ENCODE measurements at regions not wholly inside any gene's neighbourhood (a gene's known extent, or its start where the extent isn't known, plus 50 kb on each side); places are given as distances from the start of the nearest gene placed in this dataset.

DNA sequence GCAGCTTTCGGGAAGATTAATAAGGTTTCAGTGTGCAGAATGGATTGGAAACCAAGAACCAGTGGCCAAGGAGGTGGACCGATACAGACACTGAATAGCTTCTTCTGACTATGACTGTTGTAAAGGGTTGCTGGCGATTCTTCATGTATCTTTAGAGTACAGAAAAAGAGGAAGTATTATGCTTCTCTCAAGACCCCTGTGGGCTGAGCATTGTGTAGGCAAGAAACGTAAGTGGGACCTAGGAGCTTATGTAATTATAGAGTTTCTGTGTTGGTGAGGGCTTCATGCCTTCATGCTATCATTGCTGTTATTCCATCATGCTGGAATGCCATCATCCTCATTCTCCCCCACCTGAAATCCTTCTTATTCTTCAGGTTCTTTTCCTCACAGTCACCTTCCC lies 105.4 kb upstream of the AKIRIN2 start:
- DNase-seq (ENCODE audit: low read depth in 3 of 3), result no peak

DNA sequence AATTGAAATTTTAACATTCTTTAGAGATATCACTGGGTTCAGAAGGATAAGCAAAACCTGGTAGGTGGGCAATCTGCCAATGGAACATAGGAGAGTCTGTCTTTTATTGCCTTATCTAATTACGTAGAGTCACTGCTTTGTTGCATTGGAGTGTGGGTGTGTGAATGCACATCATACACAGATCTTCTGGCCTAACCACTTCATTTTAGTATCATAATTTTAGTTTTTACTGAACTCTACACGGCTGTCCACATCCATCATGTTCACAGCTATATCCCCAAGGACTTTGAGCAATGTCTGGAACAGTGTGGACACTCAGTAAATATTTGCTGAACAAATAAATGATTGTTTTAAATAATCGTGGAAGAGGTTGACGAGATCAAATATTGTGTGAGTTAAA lies 104.6 kb upstream of the AKIRIN2 start:
- no peak for DNase-seq (ENCODE audit: low read depth in 3 of 3)

DNA sequence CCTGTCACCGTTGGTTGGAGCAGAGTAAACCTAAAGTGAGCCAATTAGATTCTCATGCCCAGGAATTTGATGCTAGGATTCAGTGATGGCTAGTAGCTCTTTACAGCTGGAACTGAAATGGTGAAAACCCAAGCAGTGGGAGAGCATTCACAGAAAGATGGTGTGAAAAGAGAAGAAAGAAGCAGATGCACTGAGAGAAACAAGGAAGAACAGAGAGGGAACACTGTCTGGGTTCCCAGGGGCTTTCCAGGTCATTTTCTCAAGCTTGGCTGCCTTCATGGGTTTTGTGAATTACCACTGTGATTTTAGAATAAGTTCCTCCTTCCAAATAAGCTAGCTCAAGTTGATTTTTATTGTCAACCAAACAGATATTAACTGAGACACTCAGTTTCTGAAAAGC lies 104.1 kb upstream of the AKIRIN2 start:
- DNase-seq (ENCODE audit: low read depth in 3 of 3), result no peak

DNA sequence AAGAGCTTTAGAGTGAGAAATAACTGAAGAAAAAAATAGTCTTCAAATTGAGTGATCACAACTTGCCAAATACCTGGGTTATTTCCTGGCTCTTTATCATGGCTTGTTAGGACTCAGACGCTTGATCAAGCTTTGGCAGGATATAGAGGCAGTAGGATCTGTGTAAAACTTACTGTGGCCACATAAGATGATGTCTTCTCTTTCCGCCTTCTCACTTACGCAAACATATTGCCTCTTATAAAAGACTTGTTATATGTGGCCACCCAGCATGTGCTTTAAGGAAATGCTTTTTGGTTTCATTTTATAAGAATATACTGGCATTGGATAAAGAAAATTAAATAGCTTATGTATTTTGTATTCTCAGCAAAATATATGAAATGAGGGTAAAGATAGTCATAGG lies 101.8 kb upstream of the AKIRIN2 start:
- no peak for DNase-seq (ENCODE audit: low read depth in 3 of 3)

DNA sequence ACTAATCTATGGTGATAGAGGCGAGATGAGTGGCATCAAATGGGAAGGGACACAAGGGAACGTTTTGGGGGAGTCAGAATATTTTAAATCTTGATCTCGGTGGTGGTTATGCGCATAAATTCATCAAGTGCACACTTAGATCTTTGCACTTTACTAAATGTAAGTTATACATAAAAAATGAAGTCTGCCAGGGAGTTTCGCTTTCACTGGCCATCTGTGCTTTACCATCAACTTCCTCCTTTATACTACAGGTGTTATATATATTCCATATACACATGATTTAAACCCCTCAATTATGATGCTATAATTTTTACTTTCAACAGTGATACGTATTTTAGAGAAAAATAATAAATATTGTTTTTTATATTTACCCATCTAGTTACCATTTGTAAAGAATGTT lies 97.6 kb upstream of the AKIRIN2 start:
- no peak for DNase-seq (ENCODE audit: low read depth in 3 of 3)

DNA sequence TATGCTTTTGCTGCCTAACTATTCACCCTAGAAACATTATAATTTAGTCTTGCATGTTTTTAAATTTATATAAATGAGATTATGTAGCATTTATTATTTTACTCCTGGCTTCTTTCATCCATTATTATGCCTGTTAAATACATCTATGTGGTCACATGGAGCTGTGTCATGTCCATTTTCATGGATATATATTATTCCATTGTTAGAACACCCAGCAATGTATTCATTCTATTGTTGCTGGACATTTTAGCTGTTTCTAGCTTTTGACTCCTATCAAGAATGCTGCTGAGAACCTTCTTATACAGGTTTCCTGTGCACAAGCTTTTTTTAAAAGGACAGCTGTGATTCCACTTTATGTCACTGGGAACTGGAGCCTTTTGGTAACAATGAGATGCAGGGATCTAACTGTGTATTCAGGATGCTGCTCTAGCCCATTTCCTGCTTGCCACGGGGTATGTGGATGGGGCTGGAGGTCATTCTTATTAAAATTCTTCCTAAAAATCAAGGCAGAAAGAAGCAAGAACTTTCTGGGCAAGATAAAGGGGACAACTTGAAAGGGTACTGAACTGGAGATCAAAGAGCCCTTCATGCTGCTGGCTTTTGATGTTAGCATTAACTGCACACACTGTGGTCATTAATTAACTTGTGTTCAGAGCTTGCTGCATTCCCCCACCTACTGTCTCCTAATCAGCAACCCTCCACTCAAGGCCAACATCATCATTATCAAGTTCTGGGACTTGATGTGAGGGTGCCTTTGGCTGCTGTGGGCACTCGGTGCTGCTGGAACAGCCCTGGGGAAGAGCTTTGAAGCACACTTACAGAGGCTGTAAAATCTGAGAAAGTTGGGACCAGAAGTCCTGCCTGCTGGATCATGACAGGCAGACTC lies 96.6 kb upstream of the AKIRIN2 start:
- no peak for DNase-seq (ENCODE audit: low read depth in 3 of 3)

DNA sequence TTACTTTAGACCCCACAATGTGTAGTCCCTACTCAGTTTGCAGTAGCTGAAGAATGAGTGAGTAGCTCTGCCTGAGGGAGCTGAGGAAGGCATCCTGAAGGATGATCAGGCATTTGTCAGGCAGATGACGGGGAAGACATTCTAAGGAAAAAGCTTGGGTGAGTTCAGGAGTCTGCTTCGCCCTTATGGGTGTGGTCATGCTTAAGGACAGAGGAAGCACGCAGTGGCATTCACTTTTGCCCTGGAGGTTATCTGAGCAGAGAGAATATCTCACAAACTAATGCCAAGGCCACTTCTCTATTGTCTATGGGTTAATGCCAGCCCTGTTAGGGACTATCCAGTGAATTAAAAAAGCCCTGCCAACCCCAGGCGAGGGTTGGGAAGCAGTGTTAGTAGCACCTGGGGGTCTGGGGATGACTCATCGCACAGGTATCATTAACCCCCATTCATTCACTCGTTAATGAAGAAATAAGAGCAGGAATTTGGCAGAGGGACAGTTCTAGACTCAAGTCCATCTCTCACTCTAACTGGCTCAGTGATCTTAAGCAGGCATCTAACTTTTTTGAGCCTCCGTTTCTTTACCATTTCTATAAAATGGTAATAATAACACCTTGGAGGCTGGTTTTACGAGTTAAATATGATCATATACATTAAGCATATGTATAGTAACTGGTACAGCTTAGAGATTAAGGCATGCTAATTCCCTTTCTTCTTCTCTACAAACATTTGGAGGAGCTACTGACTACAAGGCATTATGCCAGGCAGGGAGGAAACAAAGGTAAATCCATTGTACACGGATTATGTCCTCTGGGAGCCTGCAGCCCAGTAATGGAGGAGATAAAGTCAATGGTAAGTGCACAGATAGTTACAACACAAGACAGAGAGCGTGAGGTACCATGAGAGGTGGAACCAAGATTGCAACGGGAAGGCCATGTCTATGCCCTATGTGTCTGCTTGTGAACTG lies 93.2 kb upstream of the AKIRIN2 start:
- no peak for DNase-seq (ENCODE audit: low read depth in 3 of 3)

DNA sequence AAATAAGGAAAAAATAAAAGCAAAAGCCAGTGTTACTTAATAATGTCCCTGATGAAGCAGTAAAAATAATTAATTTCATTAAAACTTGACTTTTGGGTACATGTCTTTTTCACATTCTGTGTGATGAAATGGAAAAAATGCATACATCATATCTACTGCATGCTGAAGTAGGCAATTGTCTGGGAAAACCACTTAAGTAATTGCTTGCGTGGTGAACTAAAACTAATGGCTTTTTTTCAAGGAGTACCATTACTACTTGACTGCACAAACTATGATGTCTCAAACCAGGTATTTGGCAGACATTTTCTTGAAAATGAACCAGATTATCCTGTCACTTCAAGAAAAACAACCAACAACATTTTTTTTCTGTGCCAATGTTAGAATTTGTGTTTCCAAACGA lies 91.3 kb upstream of the AKIRIN2 start:
- DNase-seq (ENCODE audit: low read depth in 3 of 3), result no peak

DNA sequence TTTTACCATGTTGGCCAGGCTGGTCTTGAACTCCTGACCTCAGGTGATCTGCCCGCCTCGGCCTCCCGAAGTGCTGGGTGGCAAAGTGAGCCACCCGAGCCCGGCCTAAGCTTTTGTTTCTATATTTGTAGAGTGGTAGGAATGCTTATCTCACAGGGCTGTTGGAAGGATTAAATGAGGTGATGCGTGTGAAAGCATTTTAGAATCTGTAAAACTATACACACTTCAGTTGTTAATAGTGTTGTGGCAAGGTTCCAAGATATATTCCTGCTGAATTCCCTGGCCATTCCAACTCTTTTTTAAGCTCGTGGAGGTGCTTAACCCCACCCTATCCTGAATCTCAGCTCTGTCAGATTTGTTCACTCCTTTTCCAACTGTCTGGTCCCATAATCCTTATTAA lies 89.9 kb upstream of the AKIRIN2 start:
- no peak for DNase-seq (ENCODE audit: low read depth in 3 of 3)

DNA sequence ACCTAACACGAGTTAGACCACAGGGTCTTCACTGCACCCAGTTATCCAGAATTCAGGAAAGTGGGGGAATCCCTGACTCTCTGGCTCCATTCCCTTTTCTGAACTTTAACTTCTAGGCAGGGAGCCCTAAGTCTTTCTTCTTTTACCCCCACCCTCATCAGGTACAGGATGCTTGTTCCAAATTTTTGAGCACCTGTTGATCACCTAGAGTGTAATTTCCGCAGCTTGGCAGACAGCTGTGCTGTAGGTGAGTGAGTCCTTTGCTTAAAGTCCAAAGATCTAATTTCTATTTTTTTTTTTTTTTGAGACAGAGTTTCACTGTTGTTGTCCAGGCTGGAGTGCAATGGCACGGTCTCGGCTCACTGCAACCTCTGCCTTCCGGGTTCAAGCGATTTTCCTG lies 89.5 kb upstream of the AKIRIN2 start:
- no peak for DNase-seq (ENCODE audit: low read depth in 3 of 3)

DNA sequence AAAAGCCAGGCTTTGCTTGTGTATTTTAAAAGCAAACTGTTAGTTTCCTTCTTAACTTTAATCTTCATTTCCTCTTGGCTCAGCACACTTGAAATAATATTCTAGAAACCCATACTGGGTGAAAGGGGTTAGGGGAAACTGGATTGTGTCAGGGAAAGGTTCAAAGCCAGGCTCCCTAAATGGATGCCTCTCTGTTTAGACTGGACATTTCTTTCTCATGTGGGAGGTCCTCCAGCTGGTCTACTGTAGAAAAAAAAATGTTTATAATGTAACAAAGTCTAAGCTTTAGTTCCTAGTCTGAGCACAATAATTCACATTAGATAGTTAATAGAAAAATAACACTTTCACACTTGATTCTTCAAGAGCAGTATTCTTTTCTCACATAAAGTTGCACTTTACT lies 89.0 kb upstream of the AKIRIN2 start:
- no peak for DNase-seq (ENCODE audit: low read depth in 3 of 3)

DNA sequence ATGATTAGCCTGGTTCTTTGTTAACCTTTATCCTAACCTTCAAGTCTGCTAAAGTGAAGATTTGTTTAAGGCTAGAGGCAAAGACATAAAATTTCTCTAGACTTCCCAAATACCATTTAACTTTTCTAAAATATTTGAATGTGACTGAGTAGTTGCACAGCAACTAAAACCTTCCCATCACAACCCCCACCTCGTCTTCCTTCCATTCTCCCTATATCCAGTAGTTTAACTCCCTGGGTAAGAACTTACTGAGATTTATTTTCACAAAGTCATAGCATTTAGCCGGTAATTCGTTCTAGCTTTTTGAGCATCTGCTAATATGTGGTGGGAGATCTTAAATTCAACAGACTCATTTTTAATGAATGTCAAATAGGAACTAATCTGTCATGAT lies 87.9 kb upstream of the AKIRIN2 start:
- DNase-seq (ENCODE audit: low read depth in 3 of 3), result no peak

DNA sequence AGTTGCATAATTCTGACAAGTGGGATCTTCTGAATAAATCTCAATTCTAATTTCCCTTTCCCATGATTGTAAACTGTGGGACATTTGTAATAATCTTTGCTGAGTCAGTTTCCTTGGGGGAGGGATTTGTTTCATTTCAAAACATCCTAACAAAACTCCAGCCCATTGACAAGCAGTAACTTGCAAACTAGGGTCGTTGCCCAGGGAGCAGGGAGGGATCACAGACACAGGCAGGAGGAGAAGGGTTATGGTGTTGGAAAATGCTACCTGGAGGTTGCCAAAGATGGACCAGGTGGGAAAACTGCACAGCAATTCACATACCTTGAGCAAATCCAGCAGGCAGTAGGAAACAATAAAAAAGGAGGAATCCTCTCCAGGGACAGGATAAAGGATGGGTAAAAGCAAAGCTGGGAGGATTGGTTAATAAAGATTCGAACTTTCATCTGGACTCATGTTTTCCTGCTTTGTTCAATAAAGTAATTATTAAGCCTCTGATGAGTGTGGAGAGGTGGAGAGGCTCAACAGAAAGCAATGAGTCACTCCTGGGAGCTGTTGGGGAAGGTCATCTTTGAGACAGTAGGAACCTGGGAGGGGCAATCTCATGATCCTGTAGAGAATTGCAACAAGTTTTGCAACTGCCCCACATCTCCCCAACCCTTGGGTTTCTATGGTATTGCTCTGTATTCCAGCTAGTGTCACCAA lies 87.3 kb upstream of the AKIRIN2 start:
- no peak for DNase-seq (ENCODE audit: low read depth in 3 of 3)

DNA sequence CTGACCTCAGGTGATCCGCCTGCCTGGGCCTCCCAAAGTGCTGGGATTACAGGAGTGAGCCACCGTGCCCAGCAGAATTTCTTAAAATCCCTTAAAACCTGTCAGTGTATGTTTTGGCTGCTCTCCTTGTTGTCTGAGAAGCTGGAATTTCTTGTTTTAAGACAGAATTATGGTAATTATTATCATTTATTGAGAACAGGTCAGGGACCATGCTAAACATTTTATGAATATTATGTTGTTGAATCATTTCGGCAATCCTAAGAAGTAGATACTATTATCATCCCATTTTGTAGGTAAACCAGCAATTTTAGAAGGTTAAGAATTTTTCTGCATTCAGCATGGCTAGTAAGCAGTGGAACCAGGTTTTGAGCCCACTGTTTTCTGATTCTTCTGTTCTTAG lies 86.1 kb upstream of the AKIRIN2 start:
- no peak for DNase-seq (ENCODE audit: low read depth in 3 of 3)

DNA sequence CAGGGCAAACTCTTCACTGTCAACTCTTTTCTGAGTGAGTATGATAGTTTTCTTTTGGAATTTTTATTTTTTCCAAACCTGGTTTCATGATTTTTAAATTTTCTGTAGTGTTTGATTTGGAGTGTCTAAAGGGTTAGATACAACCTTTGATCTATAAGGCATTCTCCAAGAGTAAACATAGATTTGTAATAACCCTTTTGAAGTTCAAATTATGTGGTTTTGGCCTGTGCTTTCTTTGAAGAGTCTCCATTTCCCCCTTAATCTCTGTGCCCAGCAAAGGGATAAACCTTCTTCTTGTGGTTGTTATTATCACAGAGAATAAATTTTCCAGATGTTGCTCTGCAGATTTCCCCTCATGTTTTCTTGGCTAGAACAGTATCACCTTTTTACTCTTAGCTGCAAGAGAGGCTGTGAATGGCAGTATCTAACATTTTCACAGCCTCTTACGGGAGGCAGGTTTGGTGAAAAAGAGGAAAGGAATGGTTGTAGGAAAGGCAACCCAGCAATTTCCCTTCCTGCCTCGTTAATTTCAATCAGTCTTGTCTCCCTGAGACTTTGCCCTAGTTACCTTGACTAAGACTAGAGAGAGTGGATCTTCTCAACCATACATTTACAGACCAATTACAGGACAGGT lies 83.3 kb upstream of the AKIRIN2 start:
- no peak for DNase-seq (ENCODE audit: low read depth in 3 of 3)

DNA sequence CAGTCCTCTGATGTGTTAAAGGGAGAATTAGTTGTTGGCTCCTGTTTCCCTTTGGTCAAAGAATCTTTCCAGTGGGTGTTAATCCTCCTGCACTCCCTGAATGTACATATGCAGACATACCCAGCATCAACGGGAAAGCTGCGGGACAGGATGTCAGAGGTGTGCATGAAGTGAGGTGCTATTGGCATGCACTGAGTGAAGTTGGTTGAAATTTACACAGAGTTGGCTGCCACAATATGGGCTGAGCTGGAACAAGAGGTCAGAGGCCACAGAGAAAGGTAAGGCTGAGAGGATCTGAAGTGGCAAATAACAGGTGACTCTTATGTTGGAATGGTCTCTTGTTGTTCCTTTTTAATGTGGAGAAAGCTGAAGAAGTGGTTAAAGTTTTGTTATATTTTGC lies 82.7 kb upstream of the AKIRIN2 start:
- no peak for DNase-seq (ENCODE audit: low read depth in 3 of 3)

DNA sequence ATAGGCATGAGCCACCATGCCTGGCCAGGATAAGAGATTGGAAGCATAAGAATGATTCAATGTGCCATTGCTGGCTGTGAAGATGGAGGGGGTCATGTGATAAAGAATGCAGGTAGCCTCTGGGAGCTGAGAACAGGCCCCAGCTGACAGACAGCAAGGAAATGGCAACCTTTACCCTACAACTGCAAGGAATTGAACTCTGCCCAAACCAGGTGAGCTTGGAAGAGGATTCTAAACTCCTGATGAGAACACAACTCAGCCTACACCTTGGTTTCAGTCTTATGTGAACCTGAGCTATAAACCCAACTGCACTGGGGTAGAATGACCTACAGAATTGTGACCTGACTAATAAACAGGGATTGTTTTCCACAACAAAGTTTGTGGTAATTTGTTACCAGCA lies 82.0 kb upstream of the AKIRIN2 start:
- no peak for DNase-seq (ENCODE audit: low read depth in 3 of 3)

DNA sequence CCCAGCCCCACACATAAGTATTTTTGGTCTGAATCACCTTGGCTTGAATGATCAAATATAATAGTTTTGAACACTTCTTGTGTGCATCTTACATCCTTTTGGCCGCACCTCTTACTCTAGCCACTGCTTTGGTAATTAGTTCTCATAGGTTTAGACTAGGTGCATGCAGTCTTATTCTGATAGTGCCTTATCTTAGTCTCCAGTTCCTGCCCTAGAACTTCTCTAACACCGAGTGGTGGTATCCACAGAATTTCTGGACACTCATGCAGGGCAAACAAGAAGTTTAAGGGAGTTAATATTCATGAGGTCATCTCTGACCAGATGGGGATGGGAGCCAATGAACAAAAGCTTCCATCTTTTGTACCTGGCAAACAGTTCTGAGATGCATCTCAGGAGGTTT lies 77.5 kb upstream of the AKIRIN2 start:
- no peak for DNase-seq (ENCODE audit: low read depth in 3 of 3)

DNA sequence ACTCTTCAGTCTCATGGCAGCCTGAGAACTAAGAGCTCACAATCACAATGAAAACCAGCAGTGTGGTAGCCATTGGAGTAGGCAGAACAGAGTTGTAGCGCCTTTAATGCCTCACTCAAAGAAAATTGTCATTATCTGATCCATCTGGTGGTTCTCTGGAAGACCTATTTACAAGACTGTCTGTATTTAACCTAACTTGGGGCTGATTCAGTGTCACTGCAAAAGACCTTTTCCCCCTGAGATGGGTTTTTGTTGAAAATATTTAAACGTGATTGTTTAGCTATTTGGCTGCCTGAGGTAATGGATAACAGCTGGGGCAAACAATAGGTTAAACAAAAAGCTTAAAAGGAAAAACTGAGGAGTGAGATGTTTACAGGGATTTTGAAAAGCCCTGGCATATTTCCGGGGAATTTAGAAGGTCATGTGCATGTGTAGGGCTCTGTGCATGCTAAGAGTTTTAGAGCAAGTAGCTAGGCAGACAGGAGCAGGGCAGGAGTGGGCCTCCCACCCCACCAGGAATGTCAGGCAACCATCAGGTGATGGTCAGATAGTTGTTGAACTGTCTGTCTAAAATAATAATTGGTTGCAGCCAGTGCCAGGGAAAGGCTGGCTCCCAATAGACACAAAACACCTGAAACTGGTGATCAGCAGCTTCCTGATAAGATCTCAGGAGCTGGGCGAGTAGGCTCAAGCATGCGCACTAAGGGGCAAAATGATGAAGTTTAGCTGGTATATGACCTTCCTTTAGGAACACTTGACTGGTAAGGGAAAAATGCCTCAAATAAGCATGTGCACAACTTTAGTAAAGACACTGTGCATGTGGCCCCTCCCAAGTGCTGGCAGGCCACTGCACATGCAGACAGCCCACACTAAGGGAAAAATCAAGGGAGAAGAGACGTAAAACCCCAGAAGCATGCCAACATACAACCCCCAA lies 70.8 kb upstream of the AKIRIN2 start:
- no peak for DNase-seq (ENCODE audit: low read depth in 3 of 3)

DNA sequence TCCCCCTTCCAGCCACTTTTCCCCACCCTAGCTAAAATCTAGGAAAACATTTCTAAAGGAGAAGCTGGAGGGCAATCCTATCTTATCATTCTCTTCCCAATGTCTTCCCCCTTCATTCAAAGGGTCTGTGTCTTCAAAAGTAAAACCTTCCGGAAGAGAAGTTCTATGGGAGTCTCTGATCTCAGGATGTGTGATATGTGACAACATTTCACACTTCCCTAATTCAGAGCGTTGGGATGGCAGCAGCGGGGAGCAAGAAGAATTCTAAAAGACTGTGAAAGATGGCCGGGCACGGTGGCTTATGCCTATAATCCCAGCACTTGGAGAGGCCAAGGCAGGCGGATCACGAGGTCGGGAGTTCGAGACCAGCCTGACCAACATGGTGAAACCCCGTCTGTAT lies 65.4 kb upstream of the AKIRIN2 start:
- no peak for DNase-seq (ENCODE audit: low read depth in 3 of 3)

DNA sequence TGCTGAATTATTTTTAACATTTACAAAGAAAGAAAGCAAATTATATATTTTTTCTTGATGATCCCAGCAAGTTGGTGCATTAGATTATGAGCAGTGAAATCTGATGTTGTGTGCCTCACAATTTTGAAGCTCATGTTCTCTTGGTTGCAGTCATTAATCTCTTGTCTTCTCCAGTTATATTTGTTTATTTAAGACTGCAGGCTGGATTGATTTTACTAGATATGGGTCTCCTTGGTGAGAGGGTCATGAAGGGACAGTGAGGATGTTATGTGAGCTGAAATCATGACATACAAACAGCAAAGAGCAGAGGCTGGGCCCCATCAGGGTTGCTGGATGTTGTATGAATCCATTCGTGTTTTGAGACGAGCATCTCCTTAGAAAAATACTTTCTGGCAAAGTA lies 64.2 kb upstream of the AKIRIN2 start:
- DNase-seq (ENCODE audit: low read depth in 3 of 3), result no peak
